NCI-H2171 treated with DMSO at 0.1 percent for 48 hours (cell line): ENCODE measurements at regions not wholly inside any gene's neighbourhood (a gene's known extent, or its start where the extent isn't known, plus 50 kb on each side); places are given as distances from the start of the nearest gene placed in this dataset.
"Not testable (repeated sequence)": the region's sequence is repeated elsewhere in the genome, so short reads cannot be mapped to it uniquely, and the experiment has no call there.

Experiments
- DNase-seq: peaks from one replicate; lab custom pipeline; 2025; lab: John Stamatoyannopoulos, UW

GRCh38 chr11:87555101-87555500 is 517.4 kb downstream of the TMEM135 start:
- no peak for DNase-seq

DNA sequence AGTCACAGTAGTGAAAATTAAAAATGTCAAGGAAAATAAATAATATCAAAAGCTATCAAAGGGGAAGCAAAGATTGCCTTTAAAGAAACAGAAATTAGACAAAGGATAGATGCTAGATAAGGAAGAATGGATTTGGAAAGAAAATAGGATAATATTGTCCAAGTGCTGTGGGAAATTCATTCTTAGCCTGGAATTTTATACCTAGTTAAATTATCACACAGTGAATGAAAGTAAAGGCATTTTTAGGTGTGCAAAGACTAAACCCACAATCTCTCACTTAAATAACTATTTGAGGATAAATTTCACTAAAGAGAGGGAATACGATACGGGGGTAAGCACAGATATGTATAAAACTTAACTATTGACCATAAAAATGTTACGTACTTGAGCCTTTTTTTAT is 511.1 kb downstream of the TMEM135 start:
- no peak for DNase-seq

- no peak for DNase-seq
These were observed 508.1 kb downstream of the TMEM135 start for GRCh38 chr11:87545858-87546257.

DNA sequence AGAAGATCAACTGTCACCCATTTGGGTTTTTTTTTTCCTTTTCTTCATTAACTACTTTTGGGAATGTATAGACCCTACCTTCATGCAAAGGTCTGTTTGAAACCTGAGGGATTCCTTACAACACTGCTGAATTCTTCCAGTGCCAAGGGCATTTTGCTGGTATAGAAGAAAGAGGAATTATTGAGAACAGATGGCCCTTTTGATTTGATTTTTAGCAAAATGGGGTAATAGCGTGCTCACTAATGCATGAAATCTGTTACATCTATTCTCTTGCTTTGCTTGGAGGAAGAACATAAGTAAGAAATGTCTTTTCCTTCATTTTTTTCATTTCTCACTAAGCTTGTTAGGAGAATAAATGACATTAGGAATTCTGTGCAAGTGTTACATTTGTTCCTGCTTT is 501.9 kb downstream of the TMEM135 start:
- no peak for DNase-seq

- DNase-seq = no peak
These were observed 498.8 kb downstream of the TMEM135 start for GRCh38 chr11:87536565-87536964.

DNA sequence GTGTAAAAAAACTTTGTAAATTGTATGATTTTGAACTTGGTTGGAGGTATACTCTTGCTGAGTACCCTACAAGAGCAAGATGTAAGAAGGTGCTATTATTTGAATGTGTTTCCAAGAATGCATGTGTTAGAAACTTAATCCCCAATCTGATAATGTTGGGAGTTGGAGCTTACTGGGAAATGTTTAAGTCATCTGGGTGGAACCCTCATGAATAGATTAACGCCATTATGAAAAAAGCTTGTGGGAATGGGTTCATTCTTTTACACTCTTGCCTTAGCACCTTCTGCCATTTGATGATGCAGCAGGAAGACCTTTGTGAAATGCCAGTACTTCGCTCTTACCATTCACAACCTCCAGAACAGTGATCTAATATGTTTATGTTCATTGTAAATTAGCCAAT is 498.3 kb downstream of the TMEM135 start:
- no peak for DNase-seq

- DNase-seq = no peak
These were observed 497.8 kb downstream of the TMEM135 start for GRCh38 chr11:87535513-87535912.

DNA sequence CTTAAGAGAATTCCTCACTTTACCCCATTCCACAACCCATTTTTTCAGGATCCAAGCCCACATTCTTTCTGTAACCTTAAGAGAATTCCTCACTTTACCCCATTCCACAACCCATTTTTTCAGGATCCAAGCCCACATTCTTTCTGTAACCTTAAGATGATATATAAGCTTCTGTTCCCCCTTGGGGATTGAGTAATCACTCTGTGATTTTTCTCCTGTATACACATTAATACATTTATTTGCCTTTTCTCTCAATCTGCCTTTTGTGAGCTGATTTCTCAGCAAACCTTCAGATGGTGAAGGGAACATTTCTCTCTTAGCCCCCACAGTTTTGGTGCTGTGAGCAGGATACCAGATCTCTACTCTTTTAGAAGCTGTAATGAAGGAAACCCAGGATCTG is 494.1 kb downstream of the TMEM135 start:
- DNase-seq = not testable (repeated sequence)

DNA sequence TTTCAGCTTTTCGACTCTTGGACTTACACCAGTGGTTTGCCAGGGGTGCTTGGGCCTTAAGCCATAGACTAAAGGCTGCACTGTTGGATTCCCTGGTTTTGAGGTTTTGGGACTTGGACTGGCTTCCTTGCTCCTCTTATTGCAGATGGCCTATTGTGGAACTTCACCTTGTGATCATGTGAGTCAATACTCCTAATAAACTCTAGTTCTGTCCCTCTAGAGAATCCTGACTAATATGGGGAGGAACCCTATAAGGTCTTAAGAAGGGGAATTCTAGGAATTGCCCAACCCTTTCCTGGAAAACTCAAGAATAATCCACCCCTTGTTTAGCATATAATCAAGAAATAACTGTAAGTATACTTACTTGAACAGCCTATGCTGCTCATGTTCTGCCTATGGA is 491.8 kb downstream of the TMEM135 start:
- no peak for DNase-seq

DNA sequence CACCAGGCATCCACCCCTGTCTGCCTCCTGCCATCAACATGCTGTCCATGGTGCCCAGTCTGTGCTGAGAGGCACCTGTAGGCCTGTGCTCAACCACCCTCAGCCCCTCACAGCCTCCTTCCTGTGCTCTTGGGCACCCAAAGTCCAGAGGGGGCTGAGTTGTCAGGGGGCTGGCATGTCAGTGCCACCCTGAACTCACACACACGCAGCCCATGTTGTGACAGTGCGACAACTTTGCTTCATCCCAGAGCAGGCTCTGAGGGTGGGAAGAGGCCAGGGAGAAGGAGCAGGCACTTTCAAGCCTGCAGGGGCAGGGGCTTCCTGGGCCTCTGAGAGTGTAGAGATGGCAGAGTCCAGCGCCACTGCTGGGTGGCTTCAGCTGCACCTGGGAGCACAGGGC is 491.0 kb downstream of the TMEM135 start:
- DNase-seq = no peak

DNA sequence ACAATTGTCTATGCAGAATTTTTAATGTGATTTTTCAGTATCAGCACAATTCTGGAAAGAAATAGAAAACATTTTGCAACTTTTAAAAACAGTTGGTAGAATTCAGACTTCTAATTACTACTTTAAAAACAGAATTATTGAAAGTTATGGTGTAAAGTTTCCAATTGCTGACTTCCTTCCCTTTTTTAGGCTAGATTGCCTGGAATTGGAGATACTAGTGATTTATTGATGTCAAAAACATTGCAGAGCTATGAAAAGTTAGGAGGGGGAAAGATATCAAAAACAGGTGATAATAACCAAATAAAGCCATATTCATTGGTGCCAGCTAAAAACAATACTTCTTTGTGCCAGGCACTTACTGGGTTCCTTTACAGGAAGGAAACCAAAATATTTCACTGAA is 485.5 kb downstream of the TMEM135 start:
- no peak for DNase-seq

DNA sequence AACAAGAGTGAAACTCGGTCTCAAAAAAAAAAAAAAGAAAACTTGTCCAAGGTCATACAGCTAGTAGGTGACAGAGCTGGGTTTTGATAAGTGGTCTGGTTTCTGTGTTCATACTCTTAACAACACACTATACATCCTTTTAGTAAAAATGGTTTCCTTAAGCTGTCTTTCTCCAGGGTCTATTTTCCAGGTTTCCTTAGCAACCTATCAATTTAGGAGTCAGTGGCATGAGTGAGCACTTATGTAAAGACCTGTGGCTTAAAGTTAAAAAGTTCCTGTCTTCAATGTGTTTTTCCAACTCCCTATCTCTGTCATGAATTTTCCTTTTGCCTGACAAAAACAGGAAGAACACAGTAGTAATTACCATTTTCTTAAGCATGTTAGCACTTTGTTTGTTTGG is 480.5 kb downstream of the TMEM135 start:
- DNase-seq = no peak

GRCh38 chr11:87517351-87517750 is 479.6 kb downstream of the TMEM135 start:
- DNase-seq = no peak

DNA sequence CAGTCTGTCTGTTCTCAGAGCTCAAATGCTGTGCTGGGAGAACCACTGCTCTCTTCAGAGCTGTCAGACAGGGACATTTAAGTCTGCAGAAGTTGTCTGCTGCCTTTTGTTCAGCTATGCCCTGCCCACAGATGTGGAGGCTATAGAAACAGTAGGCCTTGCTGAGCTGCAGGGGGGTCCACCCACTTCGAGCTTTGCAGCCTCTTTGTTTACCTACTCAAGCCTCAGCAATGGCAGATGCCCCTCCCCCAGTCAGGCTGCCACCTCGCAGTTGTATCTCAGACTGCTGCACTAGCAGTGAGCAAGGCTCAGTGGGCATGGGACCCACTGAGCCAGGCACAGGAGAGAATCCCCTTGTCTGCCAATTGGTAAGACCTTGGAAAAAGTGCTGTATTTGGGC is 470.0 kb downstream of the TMEM135 start:
- DNase-seq = not testable (repeated sequence)

GRCh38 chr11:87506946-87507345 is 469.2 kb downstream of the TMEM135 start:
- DNase-seq = not testable (repeated sequence)

DNA sequence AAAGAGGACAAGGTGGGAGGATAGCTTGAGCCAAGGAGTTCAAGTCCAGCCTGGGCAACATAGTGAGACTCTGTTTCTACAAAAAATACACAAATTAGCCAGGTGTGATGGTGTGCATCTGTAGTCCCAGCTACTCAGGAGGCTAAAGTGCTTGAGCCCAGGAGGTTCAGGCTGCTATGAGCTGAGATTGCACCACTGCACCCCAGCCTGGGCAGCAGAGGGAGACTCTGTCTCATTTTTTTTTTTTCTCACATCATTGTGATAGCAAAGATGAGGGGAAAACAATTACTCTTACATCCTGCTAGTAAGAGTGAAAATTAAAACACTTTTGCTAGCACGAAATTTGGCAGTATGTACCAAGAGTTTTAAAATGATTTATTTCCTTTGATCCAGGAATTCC is 463.7 kb downstream of the TMEM135 start:
- no peak for DNase-seq

- DNase-seq = not testable (repeated sequence)
These were observed 457.2 kb downstream of the TMEM135 start for GRCh38 chr11:87494936-87495335.

- not testable (repeated sequence) for DNase-seq
These were observed 456.3 kb downstream of the TMEM135 start for GRCh38 chr11:87494026-87494425.

- DNase-seq = no peak
These were observed 455.8 kb downstream of the TMEM135 start for GRCh38 chr11:87493516-87493915.

- no peak for DNase-seq
These were observed 453.6 kb downstream of the TMEM135 start for GRCh38 chr11:87491381-87491780.

- no peak for DNase-seq
These were observed 452.9 kb downstream of the TMEM135 start for GRCh38 chr11:87490671-87491070.

- DNase-seq = no peak
These were observed 446.8 kb downstream of the TMEM135 start for GRCh38 chr11:87484566-87484965.

- no peak for DNase-seq
These were observed 439.6 kb downstream of the TMEM135 start for GRCh38 chr11:87477321-87477720.

GRCh38 chr11:87473174-87473573 is 435.4 kb downstream of the TMEM135 start:
- peak; percentile 22 for DNase-seq

DNA sequence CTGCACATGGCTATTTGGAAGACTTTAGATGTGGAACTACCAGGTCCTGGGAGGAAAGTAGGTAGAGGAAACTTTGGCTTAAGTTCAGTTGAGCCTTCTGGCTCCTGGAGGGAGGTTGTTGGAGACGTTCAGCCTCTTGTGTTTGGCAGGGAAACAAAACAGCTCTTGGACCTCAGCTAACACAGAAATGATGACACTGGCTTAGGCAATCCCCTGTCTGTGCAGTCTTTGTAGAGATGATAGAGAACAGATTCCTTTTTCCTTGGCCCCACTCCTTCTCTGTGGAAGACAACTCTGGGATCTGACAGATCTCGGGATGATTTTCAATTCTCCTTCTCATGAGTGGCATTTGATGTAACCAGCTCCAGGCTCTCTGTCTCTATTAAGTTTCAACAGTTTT is 428.5 kb downstream of the TMEM135 start:
- DNase-seq = no peak
